Stimulated activated naive CD8-positive, alpha-beta T cell treated with anti-CD3 and anti-CD28 coated beads, Interleukin-15, Interleukin-2, amounts not matched to agents 100 U/mL and 50 U/mL, for 24 hours (primary cell): ENCODE measurements at regions not wholly inside any gene's neighbourhood (a gene's known extent, or its start where the extent isn't known, plus 50 kb on each side); places are given as distances from the start of the nearest gene placed in this dataset.
"Not testable (repeated sequence)": the region's sequence is repeated elsewhere in the genome, so short reads cannot be mapped to it uniquely, and the experiment has no call there.

Source experiments
- ATAC-seq: fragments of 150-1000 bp; cut with Tn5 transposase; one replicate; pipeline ENCODE4 v1.10.0; 2021
- DNase-seq: peaks from one replicate; pipeline ENCODE4 v3.0.0; 2021

DNA sequence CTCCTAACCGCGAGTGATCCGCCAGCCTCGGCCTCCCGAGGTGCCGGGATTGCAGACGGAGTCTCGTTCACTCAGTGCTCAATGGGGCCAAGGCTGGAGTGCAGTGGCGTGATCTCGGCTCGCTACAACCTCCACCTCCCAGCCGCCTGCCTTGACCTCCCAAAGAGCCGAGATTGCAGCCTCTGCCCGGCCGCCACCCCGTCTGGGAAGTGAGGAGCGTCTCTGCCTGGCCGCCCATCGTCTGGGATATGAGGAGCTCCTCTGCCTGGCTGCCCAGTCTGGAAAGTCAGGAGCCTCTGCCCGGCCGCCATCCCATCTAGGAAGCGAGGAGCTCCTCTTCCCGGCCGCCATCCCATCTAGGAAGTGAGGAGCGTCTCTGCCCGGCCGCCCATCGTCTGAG lies 58.8 kb upstream of the ANKRD30BL start:
- DNase-seq, ATAC-seq: not testable (repeated sequence)

DNA sequence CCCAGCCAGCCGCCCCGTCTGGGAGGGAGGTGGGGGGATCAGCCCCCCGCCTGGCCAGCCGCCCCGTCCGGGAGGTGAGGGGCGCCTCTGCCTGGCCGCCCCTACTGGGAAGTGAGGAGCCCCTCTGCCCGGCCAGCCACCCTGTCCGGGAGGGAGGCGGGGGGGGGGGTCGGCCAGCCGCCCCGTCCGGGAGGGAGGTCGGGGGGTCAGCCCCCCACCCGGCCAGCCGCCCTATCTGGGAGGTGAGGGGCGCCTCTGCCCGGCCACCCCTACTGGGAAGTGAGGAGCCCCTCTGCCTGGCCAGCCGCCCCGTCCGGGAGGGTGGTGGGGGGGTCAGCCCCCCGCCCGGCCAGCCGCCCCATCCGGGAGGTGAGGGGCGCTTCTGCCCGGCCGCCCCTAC lies 60.1 kb upstream of the ANKRD30BL start:
- not testable (repeated sequence) for ATAC-seq, DNase-seq

DNA sequence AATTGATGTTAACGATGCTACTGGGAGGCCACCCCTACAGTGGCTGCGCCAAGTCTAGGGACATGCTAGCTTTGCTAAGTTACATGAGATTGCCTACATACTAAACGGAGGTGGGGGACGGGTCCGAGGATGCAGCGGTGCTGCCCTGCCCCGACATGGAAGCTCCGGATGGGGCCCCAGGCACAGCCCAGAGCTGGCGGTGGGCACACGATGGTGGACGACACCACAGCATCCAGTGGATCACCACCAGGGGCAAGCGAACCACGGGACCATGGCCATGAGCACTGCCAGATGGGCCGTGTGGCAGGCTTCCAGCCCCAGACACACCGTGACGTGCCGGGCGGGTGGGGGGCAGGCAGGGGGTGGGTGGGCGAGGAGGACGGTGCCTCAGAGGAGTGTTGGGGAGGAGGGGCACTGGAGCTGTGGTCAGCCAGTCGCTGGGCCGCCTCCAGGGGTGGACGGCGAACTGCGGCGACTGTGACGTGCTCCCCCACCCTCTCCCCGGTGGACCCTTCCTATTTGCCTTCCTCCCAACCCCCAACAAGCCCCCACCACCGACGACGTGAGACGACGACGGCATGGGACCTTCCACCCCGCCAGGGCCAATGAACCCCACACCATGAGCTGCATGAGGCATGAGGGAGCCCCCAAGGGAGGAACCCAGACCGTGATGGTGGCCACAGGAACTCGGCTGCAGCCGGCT lies 90.6 kb upstream of the ANKRD30BL start:
- ATAC-seq, result no peak
- DNase-seq, result no peak

DNA sequence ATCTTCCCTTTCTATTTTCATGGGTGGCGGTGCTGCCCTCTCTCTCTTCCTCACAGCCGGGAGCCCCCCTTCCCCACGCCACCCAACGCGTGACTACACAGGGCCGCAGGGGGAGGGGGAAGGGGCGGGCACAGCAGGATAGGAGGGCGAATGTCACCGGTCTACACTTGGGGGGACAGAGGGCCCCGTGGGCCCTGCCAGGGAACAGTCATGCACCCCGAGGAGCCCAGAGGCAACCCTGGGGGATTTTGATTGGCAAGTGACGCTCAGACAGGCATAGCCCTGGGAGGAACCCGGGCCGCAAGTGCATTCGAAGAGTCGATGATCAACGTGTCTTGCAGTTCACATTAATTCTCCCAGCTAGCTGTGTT lies 91.1 kb upstream of the ANKRD30BL start:
- DNase-seq (no peak), ATAC-seq (no peak)

DNA sequence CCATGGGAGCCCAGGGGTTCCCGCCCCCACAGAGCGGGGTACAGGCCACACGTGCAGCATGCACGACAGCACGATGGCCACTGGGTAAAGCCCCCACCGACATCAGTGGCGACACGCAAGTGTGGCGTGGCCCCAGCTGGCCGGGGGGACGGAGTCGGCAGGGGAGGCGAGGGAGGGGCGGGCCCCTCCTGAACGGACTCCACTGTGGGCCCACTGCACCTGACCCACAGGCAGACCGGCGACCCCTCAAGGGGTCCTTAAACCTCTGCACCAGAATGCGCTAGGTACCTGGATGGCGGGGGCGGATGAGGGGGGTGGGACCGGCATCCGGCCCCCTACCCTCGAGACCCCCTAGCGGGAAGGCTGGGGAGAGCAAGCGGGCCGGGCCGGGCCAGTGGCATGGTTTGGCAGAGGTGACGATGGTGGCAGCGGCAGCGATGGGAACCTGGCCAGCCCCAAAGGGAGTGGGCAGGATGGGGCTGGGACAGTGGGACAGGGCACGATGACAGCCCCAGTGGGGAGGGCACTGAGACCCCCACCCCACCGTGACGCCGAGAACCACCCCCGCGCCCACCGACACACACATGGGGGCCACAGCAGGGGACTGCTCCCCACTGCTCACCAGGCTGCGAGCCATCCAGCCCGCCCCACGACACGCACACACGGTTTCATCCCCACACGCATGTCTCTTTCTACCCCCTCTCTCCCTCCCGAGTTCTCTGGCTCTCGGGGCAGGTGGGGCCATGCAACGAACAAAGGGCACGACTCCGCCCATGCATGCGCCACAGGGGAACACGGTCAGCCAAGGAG lies 91.9 kb upstream of the ANKRD30BL start:
- DNase-seq (no peak), ATAC-seq (no peak)

DNA sequence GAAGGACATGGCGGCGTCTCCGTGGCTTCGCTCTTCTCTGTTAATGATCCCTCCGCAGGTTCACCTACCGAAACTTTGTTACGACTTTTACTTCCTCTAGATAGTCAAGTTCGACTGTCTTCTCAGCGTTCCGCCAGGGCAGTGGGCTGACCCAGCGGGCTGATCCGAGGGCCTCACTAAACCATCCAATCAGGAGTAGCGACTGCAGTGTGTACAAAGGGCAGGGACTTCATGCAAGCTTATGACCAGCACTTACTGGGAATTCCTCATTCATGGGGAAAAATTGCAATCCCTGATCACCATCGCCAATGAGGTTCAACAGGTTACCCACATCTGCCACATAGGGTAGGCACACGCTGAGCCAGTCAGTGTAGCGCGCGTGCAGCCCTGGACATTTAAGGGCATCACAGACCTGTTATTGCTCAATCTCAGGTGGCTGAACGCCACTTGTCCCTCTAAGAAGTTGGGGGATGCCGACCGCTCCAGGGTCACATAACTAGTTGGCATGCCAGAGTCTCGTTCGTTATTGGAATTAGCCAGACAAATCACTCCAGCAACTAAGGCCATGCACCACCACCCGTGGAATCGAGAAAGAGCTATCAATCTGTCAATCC lies 92.7 kb upstream of the ANKRD30BL start:
- not testable (repeated sequence) for DNase-seq

DNA sequence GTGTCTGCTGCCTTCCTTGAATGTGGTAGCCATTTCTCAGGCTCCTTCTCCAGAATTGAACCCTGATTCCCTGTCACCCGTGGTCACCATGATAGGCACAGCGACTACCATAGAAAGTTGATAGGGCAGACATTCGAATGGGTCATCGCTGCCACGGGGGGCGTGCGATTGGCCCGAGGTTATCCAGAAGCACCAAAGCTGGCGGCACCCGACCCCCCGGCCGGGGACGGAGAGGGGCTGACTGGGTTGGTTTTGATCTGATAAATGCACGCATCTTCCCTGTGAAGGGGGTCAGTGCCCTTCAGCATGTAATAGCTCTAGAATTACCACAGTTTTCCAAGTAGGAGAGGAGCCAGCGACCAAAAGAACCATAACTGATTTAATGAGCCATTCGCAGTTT lies 94.0 kb upstream of the ANKRD30BL start:
- DNase-seq, result no peak
- no peak for ATAC-seq

More for the DNA sequence above, 92.7 kb upstream of the ANKRD30BL start:
- ATAC-seq, result not testable (repeated sequence)

DNA sequence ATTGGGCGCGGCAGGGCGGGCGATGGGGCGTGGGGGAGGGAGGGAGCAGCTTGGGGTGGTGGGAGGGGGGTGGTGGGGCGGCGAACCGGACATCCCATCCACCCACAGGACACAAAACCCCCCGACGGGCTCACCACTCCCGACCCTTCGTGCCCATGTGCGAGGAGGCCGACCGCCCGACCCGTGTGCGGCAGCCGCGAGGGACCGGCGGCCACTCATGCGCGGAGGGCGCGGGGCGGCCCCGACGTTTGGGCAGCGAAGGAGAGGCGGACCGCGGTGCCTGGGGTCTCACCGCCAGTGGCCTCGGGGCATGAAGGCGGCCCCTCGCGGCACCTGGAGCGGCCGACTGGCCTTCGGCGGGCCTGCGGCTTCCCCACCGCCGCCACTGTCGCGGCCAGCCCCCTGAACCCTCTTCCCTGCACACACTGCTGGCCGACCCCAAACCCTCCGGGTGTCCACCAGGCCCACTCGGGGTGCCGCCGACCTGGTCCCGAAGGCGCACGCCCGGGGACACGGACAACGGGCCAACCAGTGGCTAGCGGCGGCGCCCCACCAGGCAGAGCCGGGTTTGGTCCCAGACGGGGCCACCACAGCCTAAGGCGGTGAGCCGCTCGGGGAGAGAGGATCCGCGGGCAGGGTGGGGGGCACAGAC lies 94.6 kb upstream of the ANKRD30BL start:
- no peak for ATAC-seq

DNA sequence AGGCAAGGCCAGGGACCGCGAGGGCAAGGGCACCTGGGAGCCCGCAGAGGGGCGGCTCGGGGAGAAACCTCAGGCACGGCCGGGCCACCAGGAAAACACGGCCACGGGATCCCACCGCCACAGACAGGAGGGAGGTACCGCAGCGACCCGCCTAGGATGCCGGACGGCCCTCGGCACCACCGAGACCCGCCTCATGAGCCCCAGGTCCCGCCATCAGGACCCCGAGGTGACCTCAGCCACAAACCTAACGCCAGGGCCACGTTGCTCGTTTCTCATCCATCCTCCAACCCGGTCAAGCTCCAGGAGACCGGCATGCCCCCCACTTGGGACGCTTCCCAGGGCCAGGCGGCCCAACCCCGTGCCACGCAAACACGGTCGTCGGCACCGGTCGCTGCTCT lies 95.2 kb upstream of the ANKRD30BL start:
- DNase-seq, ATAC-seq: not testable (repeated sequence)

More for the DNA sequence above, 94.6 kb upstream of the ANKRD30BL start:
- DNase-seq, result no peak

DNA sequence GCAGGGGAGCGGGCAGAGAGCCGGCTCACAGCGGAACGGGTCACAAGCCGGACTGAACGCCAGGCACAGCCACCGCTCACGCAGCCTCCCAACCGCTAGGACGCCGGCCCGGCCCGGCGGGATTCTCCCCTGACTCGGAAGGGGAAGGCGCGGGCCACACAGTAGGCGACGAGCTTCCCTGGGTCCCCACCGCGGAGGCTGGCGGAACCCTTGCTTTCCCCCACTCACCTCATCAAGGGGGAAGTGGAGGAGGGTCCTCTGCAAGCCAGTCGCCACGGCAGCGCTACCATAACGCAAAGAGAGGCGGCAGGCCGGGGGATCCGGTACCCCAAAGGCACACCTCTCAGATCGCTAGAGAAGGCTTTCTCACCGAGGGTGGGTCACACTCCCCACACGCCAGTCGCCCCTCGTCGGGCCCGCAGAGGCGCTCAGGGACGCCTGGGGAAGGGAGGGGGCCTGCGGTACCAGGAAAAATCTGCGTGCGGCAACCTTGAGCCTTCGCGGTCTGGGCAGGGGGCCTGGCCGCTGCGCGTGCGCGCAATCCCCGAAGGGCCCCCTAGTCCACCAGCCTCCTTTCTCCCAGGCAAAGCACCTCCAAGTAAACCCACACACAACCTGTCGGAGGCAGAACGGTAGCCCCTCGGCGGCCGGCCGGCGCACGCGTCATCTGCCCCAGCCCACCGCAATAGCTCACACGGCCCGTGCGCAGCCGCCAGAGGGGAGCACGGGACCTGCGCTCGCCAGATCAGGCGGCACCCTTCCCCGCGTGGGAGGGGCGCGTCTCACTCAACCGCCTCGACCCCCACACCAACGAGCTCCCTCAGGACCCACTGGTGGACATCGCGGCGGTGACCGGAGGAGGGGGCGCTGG lies 95.8 kb upstream of the ANKRD30BL start:
- not testable (repeated sequence) for ATAC-seq, DNase-seq

DNA sequence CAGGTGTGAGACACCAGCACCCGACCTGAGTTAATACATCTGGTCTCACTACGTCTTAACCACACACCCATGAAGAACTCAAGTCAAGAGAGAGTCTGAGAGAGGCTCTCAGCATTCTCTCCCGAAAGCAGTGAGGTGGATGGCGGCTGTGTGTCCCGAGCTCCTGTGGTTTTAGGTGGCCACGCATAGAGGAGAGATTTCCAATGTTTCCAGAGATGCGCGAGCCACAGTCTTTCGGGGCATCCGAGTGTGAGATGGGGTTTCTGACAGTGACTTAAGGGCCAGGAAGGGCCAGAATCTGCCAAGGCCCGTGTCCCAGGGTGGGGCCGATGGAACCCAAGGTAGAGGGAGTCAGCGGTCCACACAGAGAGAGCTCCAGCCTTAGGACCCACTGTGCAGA lies 97.5 kb upstream of the ANKRD30BL start:
- not testable (repeated sequence) for DNase-seq, ATAC-seq

DNA sequence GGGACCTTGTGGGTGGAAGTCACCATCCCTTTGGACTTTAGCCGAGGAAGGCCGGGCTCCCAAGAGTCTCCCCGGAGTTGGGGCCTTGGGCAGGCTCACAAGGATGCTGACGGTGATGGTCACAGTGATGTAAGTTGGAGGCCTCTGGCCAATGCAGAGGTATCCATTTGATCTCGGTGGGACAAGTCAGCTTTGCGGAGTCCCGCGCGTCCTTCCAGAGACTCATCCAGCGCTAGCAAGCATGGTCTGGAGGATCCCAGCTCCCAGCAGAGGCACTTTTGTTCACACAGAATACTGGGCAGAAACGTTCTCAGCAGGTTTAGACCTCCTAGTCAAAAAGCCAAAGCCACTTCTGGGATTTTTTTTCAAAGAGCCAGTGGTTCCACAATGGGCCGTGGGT lies 103.8 kb upstream of the ANKRD30BL start:
- not testable (repeated sequence) for DNase-seq, ATAC-seq

DNA sequence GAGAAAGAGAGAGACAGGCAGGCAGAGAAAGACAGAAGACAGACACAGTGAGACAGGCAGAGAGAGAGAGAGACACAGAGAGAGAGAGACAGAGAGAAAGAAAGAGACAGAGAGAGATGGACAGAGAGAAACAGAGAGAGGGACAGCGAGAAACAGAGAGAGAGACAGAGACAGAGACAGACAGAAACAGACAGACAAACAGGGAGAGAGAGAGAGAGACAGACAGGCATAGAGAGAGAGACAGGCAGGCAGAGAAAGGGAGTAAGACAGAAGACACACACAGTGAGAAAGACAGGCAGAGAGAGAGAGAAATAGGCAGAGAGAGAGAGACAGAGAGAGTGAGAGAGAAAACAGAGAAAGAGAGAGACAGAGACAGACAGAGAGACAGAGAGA lies 105.3 kb upstream of the ANKRD30BL start:
- DNase-seq (no peak), ATAC-seq (no peak)

DNA sequence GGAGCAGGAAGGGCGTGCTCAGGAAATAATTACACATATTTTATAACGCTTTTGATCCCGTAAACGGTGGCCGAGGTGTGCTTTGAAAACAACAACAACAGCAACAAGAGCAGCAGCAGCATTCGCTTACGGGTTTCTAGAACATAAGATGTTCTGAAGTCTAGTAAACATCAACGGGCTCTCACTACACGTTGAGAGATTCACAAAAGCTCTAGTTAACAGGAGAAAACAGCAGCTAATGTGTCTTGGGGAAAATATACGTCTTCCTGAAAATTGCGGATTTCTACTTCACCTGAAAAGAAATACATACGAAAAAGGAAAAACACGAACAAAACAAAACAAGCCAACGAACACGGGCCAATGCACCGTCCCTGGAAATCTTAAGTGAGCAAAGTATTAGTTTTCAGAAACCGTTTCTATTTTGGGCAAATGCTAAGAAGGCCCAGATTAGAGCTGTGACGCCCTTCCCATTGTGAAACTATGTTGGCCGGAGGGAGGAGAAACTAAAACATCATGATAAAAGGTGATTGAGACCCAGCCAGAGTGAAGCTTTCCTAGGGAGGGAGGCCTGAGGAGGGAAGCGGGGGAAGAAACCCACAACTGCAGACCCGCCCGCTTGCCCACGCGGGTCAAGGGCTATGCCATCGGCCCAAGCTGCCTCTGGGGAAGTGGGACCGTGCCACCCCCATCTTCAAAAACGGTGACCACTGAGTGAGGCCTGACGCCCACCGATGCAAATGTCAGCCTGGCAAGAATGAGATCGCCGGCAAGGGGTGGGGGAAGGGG lies 105.9 kb upstream of the ANKRD30BL start:
- DNase-seq, result peak; percentile 11
- ATAC-seq, result not testable (repeated sequence)

DNA sequence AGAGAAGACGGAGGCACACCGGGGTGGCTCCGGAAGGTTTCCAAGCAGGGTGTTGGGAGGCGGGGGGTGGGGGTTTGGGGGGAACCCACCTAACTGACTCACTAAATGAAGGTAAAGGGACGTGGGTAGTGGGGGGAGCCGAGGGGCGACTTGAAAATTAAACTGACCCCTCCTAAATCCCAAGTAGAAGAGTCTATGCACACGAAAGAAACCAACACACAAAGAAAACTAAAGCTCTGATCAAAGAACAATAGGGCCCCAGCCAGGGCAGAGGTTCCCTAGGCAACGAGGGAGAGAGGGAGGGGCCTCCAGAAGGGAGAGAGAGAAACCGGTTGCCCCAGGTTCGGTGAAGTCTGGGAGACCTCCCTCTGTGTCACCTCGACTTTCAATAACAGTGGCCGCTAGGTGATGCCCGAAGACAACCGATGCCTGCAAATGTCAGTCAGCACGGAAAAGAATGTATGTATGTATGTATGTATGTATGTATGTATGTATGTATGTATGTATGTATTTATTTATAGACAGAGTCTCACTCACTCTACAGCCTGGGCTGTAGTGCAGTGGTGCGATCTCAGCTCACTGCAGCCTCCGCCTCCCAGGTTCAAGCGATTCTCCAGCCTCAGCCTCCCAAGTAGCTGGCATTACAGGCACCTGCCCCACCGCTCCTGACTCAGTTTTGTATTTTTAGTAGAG lies 106.7 kb upstream of the ANKRD30BL start:
- peak; percentile 45 for DNase-seq
- not testable (repeated sequence) for ATAC-seq

DNA sequence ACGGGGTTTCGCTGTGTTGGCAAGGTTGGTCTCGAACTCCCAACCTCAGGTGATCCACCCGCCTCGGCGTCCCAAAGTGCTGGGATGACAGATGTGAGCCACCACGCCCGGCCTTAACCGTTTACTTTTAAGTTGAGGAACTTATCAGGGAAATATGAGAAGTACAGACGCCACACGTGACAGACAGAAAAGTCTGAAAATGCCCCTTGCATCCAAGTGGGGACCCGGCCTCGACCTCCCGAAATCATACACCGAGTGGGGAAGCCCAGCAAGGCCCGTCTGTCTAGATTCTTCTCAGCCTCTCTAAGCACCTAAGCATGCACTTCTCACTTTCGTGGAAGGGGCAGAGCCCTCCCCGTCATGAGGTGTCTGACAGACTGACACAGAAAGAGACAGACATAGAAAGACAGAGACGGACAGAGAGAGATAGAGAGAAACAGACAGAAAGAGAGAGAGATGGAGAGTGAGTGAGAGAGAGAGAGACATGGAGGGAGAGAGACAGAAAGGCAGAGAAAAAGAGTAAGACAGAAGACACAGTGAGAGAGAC lies 107.3 kb upstream of the ANKRD30BL start:
- DNase-seq, result no peak

DNA sequence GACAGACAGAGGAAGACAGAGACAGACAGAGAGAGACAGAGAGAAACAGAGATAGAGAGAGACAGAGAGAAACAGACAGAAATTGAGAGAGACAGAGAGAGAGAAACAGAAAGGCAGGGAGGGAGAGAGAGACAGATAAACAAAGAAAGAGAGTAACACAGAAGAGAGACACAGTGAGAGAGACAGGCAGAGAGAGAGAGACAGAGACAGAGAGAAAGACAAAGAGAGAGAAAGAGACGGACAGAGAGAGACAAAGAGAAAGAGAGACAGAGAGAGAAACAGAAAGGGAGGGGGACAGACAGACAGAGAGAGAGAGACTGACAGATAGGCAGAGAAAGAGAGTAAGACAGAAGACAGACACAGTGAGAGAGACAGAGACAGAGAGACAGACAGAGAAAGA lies 108.5 kb upstream of the ANKRD30BL start:
- no peak for DNase-seq
- no peak for ATAC-seq

More for the DNA sequence above, 107.3 kb upstream of the ANKRD30BL start:
- no peak for ATAC-seq

DNA sequence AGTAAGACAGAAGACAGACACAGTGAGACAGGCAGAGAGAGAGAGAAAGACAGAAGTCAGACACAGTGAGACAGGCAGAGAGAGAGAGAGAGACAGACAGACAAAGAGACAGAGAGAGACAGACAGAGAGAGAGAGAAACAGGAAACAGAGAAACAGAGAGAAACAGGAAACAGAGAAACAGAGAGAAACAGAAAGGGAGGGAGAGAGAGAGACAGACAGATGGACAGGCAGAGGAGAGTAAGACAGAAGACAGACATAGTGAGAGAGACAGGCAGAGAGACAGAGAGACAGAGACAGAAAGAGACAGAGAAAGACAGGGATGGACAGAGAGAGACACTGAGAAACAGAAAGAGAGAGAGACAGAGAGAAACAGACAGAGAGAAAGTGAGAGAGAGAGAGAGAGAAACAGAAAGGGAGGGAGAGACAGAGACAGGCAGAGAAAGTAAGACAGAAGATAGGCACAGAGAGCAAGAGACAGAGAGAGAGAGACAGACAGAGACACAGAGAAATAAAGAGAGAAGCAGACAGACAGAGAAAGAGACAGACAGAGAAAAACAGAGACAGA lies 109.3 kb upstream of the ANKRD30BL start:
- ATAC-seq, result no peak
- DNase-seq, result no peak

DNA sequence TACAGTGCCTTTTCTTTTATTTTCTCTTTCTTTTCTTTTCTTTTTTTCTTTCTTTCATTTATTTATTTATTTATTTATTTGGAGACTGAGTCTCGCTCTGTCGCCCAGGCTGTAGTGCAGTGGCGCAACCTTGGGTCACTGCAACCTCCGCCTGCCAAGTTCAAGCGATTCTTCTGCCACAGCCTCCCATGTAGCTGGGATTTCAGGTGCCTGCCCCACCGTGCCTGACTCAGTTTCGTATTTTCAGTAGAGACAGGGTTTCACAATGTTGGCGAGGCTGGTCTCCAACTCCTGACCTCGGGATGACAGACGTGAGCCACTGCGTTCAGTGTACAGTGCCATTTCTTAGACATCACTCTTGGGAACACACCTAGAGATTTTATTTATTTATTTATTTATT lies 110.0 kb upstream of the ANKRD30BL start:
- ATAC-seq, DNase-seq: not testable (repeated sequence)
